Ovary (tissue), 7 donors: ENCODE measurements at regions not wholly inside any gene's neighbourhood (a gene's known extent, or its start where the extent isn't known, plus 50 kb on each side); places are given as distances from the start of the nearest gene placed in this dataset.

Experiments used
- DNase-seq, 5 donors: peaks; one replicate each; pipeline ENCODE4 v3.0.0-alpha.2; 2019 to 2020
- H3K27ac ChIP-seq, 2 donors: fragments of 200-600 bp; one replicate each; pipeline versions ENCODE4 v1.5.1 to v1.8.0; 2019 to 2022
- H3K27me3 ChIP-seq: fragments of 200-600 bp; one replicate; pipeline ENCODE4 v1.8.0; 2022
- H3K36me3 ChIP-seq: fragments of 200-600 bp; sonication (generic); one replicate; pipeline ENCODE4 v1.5.1; 2019
- H3K4me1 ChIP-seq: one replicate; pipeline ENCODE4 v1.8.1; 2013; ENCODE audit warnings: mild to moderate bottlenecking, moderate library complexity; ENCODE audit not compliant: insufficient read depth
- H3K4me3 ChIP-seq: fragments of 200-600 bp; sonication (generic); one replicate; pipeline ENCODE4 v1.5.1; 2017
- H3K9me3 ChIP-seq, 2 donors: fragments of 200-600 bp in 1 of 2; sonication (generic) in 1 of 2; one replicate each; pipeline versions ENCODE4 v1.5.1 to v1.8.1; 2013 to 2019; ENCODE audit warnings: mild to moderate bottlenecking in 1 of 2, moderate library complexity in 1 of 2
- EP300 ChIP-seq: sonication (generic); formaldehyde crosslinking; IDR thresholded peaks from one replicate; pipeline ENCODE4 v1.6.1; 2017; ENCODE audit warnings: antibody characterized with exemption
- POLR2A ChIP-seq: fragments of 450-650 bp; IDR thresholded peaks from one replicate; pipeline ENCODE4 v1.6.1; 2017; ENCODE audit warnings: antibody characterized with exemption, mild to moderate bottlenecking, moderate library complexity
- WGBS, 3 donors: extraction: QIAGEN DNeasy Blood & Tissue Kit in 1 of 3; methylation state at CpG; one replicate each; pipeline versions ENCODE4 v1.1.5 to v1.1.7; 2013 to 2017; 5-methylcytosine and 5-hydroxymethylcytosine counted together
- intact Hi-C, 4 donors: fragments of 100-400 bp; cut with DNase I; formaldehyde crosslinking; loops; one replicate each; pipeline versions ENCODE4 v1.11.0 to v1.15.1; 2022 to 2023
- TF ChIP-seq, protein P1 (sequence below), 3 donors: fragments of 450-650 bp in 2 of 3; fragments of 200-600 bp in 1 of 3; IDR thresholded peaks; one replicate each; pipeline versions ENCODE4 v1.5.1 to v1.8.0; 2016 to 2022; ENCODE audit warnings: antibody characterized with exemption in 3 of 3, mild to moderate bottlenecking in 1 of 3
- donor health status: DM: no; HTN: no; CAD: no; lungs with moderate emphysema.
- donor health status: DM: no; HTN: no; CAD: no.
- donor health status: Bipolar disorder and iron deficiency.
- donor health status: DM: no; HTN: no; CAD: no.
- donor health status: DM: yes; HTN: yes; CAD: no.

DNA sequence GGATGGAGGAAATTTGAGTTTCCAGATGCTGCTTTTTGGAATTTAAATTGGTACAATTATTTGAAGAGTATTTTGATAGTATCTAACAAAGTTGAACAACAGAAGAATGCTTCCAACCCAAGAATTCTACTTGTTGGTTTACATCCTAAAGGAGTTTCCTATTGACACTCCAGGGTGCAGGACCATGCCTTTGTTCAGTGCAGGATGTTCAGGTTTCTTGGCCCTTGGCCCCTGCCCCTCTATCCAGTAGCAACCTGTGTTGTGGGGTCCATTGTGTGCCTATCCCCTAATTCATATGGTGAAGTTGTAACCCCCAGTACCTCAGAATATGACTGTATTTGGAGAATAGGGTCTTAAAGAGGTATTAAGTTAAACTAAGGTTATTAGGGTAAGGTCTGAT, 750.0 kb upstream of the ZNF608 start:
- no peak for DNase-seq
- H3K4me1 ChIP-seq: no peaks in the 10 kb centered on the region
- H3K27ac ChIP-seq: no peak overlapping the region
- no peaks in the 10 kb centered on the region for H3K27me3 ChIP-seq
- intact Hi-C loops: no loop called here
- H3K9me3 ChIP-seq: no peaks in the 10 kb centered on the region
- H3K36me3 ChIP-seq: no peaks in the 10 kb centered on the region
- TF ChIP-seq POLR2A: no peak
- no peak for TF ChIP-seq EP300
- TF ChIP-seq, protein P1, sequence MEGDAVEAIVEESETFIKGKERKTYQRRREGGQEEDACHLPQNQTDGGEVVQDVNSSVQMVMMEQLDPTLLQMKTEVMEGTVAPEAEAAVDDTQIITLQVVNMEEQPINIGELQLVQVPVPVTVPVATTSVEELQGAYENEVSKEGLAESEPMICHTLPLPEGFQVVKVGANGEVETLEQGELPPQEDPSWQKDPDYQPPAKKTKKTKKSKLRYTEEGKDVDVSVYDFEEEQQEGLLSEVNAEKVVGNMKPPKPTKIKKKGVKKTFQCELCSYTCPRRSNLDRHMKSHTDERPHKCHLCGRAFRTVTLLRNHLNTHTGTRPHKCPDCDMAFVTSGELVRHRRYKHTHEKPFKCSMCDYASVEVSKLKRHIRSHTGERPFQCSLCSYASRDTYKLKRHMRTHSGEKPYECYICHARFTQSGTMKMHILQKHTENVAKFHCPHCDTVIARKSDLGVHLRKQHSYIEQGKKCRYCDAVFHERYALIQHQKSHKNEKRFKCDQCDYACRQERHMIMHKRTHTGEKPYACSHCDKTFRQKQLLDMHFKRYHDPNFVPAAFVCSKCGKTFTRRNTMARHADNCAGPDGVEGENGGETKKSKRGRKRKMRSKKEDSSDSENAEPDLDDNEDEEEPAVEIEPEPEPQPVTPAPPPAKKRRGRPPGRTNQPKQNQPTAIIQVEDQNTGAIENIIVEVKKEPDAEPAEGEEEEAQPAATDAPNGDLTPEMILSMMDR (IDR thresholded peaks at IDR 0.05): no peak
- no peak overlapping the region for H3K4me3 ChIP-seq

DNA sequence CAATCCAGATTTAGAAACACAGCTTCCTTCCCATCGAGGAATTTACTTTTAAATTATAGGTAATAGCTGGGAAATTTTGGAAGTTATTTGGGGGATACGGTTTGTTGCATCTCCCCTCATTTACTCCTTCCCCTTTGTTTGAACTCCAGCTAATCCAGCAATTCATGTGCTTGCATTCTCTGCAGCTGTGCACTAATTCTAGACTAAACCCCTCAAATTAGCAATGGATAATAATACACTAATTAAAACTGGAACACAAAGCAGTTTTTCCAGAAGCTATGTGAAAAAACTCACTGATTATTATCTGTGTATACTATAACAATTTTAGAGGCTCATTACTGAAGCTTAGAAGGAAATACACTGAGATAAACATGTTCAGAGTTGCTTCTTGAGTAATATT, 751.2 kb upstream of the ZNF608 start:
- Histone ChIP-seq H3K9me3 (no peaks in the 10 kb centered on the region), H3K4me1 (no peaks in the 10 kb centered on the region), H3K27ac (no peak overlapping the region), H3K36me3 (no peaks in the 10 kb centered on the region), H3K27me3 (no peaks in the 10 kb centered on the region), H3K4me3 (no peak overlapping the region)
- no peak for DNase-seq
- 25 to 65% (median 35%) methylated on average over 2 of the region's 2 CpGs for WGBS, 3 donors
- intact Hi-C loops: no loop called here
- TF ChIP-seq EP300 (no peak), POLR2A (no peak)
- TF ChIP-seq, protein P1 (IDR thresholded peaks at IDR 0.05): no peak

DNA sequence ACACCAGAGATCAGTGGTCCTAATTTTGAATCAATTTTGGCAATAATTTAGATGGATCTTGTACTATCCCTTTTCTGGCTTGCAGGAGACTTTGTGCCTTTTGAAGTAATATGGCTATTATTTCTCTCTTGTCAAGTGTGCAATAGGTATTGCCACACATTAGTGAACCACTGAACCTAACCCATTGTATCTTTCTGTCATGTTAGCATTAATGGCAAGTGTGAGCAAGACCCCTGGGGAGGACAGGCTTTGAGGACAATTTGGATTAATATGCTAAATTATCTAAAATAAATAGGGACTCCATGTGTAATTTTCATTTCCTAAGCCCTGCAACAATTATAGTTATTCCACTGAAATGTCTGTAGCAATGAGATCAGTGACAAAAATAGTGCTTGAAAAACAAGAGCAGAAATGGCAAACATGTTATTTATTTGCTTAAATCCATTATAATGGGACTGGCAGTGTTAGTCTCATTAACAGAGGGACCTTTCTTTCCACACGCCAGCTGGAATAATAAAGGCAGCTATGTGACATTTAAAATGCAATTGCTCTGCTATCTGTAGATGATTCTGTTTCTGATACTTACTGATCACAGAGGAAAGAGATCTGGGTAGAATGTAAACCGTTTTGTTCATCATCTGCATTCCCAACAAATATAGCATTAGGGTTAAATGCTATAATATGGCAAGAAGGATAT, 753.3 kb upstream of the ZNF608 start:
- Histone ChIP-seq H3K27me3 (no peaks in the 10 kb centered on the region), H3K9me3 (no peaks in the 10 kb centered on the region), H3K4me3 (no peak overlapping the region), H3K27ac (no peak overlapping the region), H3K36me3 (no peaks in the 10 kb centered on the region), H3K4me1 (no peaks in the 10 kb centered on the region)
- WGBS, 3 donors: 74 to 81% (median 77%) methylated on average over 2 of the region's 2 CpGs
- intact Hi-C loops: no loop called here
- no peak for DNase-seq
- TF ChIP-seq POLR2A (no peak), EP300 (no peak)
- TF ChIP-seq, protein P1 (IDR thresholded peaks at IDR 0.05): no peak

DNA sequence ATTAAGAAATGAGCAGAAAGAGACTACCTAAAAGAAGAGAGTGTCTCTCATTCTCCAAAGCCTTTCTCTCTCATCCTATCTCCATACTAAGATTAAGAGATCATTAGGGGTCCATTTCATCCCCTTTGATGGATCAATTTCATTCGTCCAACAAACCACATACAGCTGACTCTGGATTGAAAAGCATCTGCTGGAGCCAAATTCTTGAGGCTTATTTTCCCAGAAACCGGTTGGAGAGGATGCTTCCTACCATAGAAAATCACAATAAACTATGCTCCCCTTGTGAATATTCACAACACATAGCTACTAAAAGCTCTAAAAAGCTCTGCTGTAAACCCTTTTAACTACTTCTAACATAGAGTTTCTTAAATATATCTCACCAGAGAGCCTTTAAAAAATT, 755.0 kb upstream of the ZNF608 start:
- no peak overlapping the region for H3K4me3 ChIP-seq
- H3K9me3 ChIP-seq: no peaks in the 10 kb centered on the region
- H3K4me1 ChIP-seq: no peaks in the 10 kb centered on the region
- 8 to 39% (median 16%) methylated on average over 2 of the region's 2 CpGs for WGBS, 3 donors
- no peaks in the 10 kb centered on the region for H3K27me3 ChIP-seq
- intact Hi-C loops: no loop called here
- TF ChIP-seq, protein P1 (IDR thresholded peaks at IDR 0.05): no peak
- TF ChIP-seq EP300: no peak
- TF ChIP-seq POLR2A: no peak
- H3K36me3 ChIP-seq: no peaks in the 10 kb centered on the region
- no peak overlapping the region for H3K27ac ChIP-seq
- DNase-seq: no peak
